SU-DHL-6 (cell line): ENCODE measurements at regions not wholly inside any gene's neighbourhood (a gene's known extent, or its start where the extent isn't known, plus 50 kb on each side); places are given as distances from the start of the nearest gene placed in this dataset.

ENCODE experiments used
- H2AFZ ChIP-seq: fragments of 200-600 bp; sonication (generic); 2 replicates; pipeline ENCODE4 v1.6.1; 2014; ENCODE audit warnings: low read depth, mild to moderate bottlenecking, moderate library complexity, mixed read lengths, antibody characterized with exemption, low read length; ENCODE audit not compliant: severe bottlenecking
- H3F3A ChIP-seq: fragments of 200-600 bp; shearing (Covaris generic); 2 replicates; pipeline ENCODE4 v1.6.0; 2016; ENCODE audit warnings: antibody characterized with exemption, mild to moderate bottlenecking; ENCODE audit not compliant: insufficient read depth
- H3K27ac ChIP-seq: fragments of 200-600 bp; sonication (generic); 2 replicates; pipeline ENCODE4 v1.5.1; 2016; ENCODE audit warnings: low read depth, mild to moderate bottlenecking, low read length, moderate library complexity, mixed read lengths
- H3K27me3 ChIP-seq: fragments of 200-600 bp; sonication (generic), shearing (Covaris generic); 2 replicates; pipeline ENCODE4 v1.6.0; 2014; ENCODE audit warnings: mild to moderate bottlenecking, low read length
- H3K36me3 ChIP-seq: fragments of 200-600 bp; sonication (generic); 2 replicates; pipeline ENCODE4 v1.6.1; 2014; ENCODE audit warnings: mild to moderate bottlenecking, low read length, mixed read lengths
- H3K4me2 ChIP-seq: fragments of 300-600, 200-600 bp; shearing (Covaris generic), sonication (generic); 2 replicates; pipeline ENCODE4 v1.6.0; 2014; ENCODE audit warnings: low read length, low read depth, mild to moderate bottlenecking; ENCODE audit not compliant: poor library complexity, severe bottlenecking
- H3K4me3 ChIP-seq: fragments of 200-600 bp; sonication (generic); 2 replicates; pipeline ENCODE4 v1.5.1; 2014; ENCODE audit warnings: antibody characterized with exemption, low read length, mild to moderate bottlenecking, mixed read lengths; ENCODE audit not compliant: insufficient read depth, poor library complexity, severe bottlenecking
- H3K79me2 ChIP-seq: fragments of 200-600 bp; sonication (generic); 2 replicates; pipeline ENCODE4 v1.6.1; 2014; ENCODE audit warnings: mild to moderate bottlenecking, low read length, moderate library complexity; ENCODE audit not compliant: insufficient read depth
- H3K9ac ChIP-seq: fragments of 200-600 bp; sonication (generic); 2 replicates; pipeline ENCODE4 v1.7.0; 2014; ENCODE audit warnings: mild to moderate bottlenecking, low read length
- H3K9me2 ChIP-seq: fragments of 200-600 bp; sonication (generic); replicated peaks from 2 replicates; pipeline ENCODE4 v1.6.1; 2014; ENCODE audit warnings: low read length; ENCODE audit not compliant: insufficient read depth
- H3K9me3 ChIP-seq: fragments of 200-600 bp; sonication (generic); 2 replicates; pipeline ENCODE4 v1.6.1; 2014; ENCODE audit warnings: low read length, mixed read lengths; ENCODE audit not compliant: insufficient read depth
- H4K20me1 ChIP-seq: fragments of 200-600 bp; sonication (generic); 2 replicates; pipeline ENCODE4 v1.6.1; 2014; ENCODE audit warnings: low read depth, mild to moderate bottlenecking, antibody characterized with exemption, low read length, moderate library complexity, mixed read lengths
- CTCF ChIP-seq: fragments of 200-600 bp; sonication (generic); IDR thresholded peaks from one replicate; pipeline ENCODE4 v1.5.1; 2017; ENCODE audit warnings: antibody characterized with exemption, mild to moderate bottlenecking, low read length, moderate library complexity; ENCODE audit not compliant: insufficient read depth, poor library complexity, severe bottlenecking
- EZH2phosphoT487 ChIP-seq: fragments of 200-600 bp; sonication (generic), shearing (Covaris generic); conservative IDR thresholded peaks from 2 replicates; pipeline ENCODE4 v1.6.1; 2018; ENCODE audit warnings: mild to moderate bottlenecking, antibody characterized with exemption, low read length, moderate library complexity, mixed read lengths

DNA sequence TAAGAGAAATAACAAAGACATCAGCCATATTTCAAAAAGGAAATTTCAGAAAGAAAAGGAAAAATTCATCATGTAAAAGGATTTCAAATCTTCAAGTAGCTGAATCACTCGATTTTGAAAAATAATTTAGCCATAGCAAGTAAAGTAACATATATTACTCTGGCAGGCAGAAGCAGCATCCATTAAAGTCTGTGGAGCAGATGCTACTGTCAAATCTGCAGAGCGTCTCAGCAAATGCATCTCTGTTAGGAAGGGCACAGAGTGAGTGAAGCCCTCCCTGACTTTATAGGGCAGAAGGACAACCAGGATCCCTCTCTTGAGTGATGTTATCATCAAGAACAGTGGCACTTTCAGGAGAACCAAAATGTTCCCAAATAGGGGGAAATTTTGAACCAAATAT, 445.5 kb downstream of the EFNB2 start:
- no peaks in the 10 kb centered on the region for H3K79me2 ChIP-seq

GRCh38 chr13:106089261-106089980, 446.0 kb downstream of the EFNB2 start:
- Histone ChIP-seq H3K79me2 (no peaks in the 10 kb centered on the region), H3F3A (no peaks in the 10 kb centered on the region), H3K4me3 (no peak overlapping the region), H4K20me1 (no peaks in the 10 kb centered on the region), H3K9me3 (no peaks in the 10 kb centered on the region), H3K4me2 (no peak overlapping the region), H3K9ac (no peak overlapping the region), H3K27ac (no peak overlapping the region), H2AFZ (no peak overlapping the region), H3K36me3 (no peaks in the 10 kb centered on the region), H3K9me2 (no peaks in the 10 kb centered on the region), H3K27me3 (no peaks in the 10 kb centered on the region)
- no peak for TF ChIP-seq CTCF
- no peak for TF ChIP-seq EZH2phosphoT487

More for the DNA sequence above, 445.5 kb downstream of the EFNB2 start:
- Histone ChIP-seq H3K9me3 (no peaks in the 10 kb centered on the region), H4K20me1 (no peaks in the 10 kb centered on the region), H3K4me3 (no peak overlapping the region), H3K27me3 (no peaks in the 10 kb centered on the region), H3K9me2 (no peaks in the 10 kb centered on the region), H3K9ac (no peak overlapping the region), H3K4me2 (no peak overlapping the region), H3K27ac (no peak overlapping the region), H3K36me3 (no peaks in the 10 kb centered on the region), H3F3A (no peaks in the 10 kb centered on the region), H2AFZ (no peak overlapping the region)
- TF ChIP-seq CTCF (no peak), EZH2phosphoT487 (no peak)

GRCh38 chr13:106088085-106088484, 447.4 kb downstream of the EFNB2 start:
- Histone ChIP-seq H3K4me3 (no peak overlapping the region), H3K9me2 (no peaks in the 10 kb centered on the region), H4K20me1 (no peaks in the 10 kb centered on the region), H3K4me2 (no peak overlapping the region), H3K36me3 (no peaks in the 10 kb centered on the region), H3K27me3 (no peaks in the 10 kb centered on the region), H3K9ac (no peak overlapping the region), H2AFZ (no peak overlapping the region), H3F3A (no peaks in the 10 kb centered on the region), H3K9me3 (no peaks in the 10 kb centered on the region), H3K27ac (no peak overlapping the region), H3K79me2 (no peaks in the 10 kb centered on the region)
- TF ChIP-seq CTCF (no peak), EZH2phosphoT487 (no peak)
